Mucosa of descending colon (tissue), 3 donors: ENCODE measurements at regions not wholly inside any gene's neighbourhood (a gene's known extent, or its start where the extent isn't known, plus 50 kb on each side); places are given as distances from the start of the nearest gene placed in this dataset.

Experiments used
- ATAC-seq: fragments of 200-7000 bp; cut with Tn5 transposase; one replicate; pipeline ENCODE4 v1.9.1; 2020; ENCODE audit warnings: mild to moderate bottlenecking, moderate library complexity
- DNase-seq, 3 donors: peaks; one replicate each; pipeline ENCODE4 v3.0.0-alpha.2; 2020
- H3K36me3 ChIP-seq: fragments of 200-600 bp; one replicate; pipeline ENCODE4 v1.8.0; 2021; ENCODE audit warnings: low read depth, mild to moderate bottlenecking
- H3K4me1 ChIP-seq: fragments of 200-600 bp; one replicate; pipeline ENCODE4 v1.8.0; 2021; ENCODE audit warnings: low read depth, mild to moderate bottlenecking
- H3K4me3 ChIP-seq: fragments of 200-600 bp; one replicate; pipeline ENCODE4 v1.8.0; 2021; ENCODE audit warnings: mild to moderate bottlenecking
- H3K9me3 ChIP-seq: fragments of 200-600 bp; one replicate; pipeline ENCODE4 v1.8.0; 2021; ENCODE audit warnings: mild to moderate bottlenecking
- intact Hi-C, 2 donors: fragments of 100-400 bp; cut with DNase I in 1 of 2; cut with micrococcal nuclease in 1 of 2; formaldehyde crosslinking; loops; one replicate each; pipeline versions ENCODE4 v1.11.0 to v1.11.1; 2022; cut with DNase I, micrococcal nuclease
- TF ChIP-seq, protein P1 (sequence below): fragments of 200-600 bp; IDR thresholded peaks from one replicate; pipeline ENCODE4 v1.8.0; 2022; ENCODE audit warnings: antibody characterized with exemption, mild to moderate bottlenecking
- donor health status: DM: no; HTN: no; CAD: no; lungs with moderate emphysema.
- donor health status: DM: no; HTN: no; CAD: no.
- donor health status: DM: no; HTN: yes; CAD: no.

DNA sequence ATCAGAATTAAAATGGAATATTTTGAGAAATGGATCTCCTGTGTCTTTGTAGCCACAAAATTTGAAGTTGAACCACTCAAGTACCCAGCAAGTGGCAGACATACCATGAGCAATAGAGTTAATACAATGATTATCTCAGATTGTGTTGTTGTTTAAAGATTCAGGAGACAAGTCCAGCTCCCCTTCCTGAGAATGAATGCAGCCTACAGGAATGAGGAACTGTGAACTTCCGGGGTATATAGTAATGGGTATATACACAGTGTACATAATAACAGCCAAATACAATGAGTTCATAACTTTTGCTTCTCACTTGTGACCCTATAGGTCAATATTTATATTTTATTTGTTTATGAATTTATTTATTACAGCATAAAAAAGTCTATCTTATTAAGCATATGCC, 445.0 kb downstream of the SETD4 start:
- ATAC-seq = no peak
- no peaks in the 10 kb centered on the region for H3K36me3 ChIP-seq
- TF ChIP-seq, protein P1, sequence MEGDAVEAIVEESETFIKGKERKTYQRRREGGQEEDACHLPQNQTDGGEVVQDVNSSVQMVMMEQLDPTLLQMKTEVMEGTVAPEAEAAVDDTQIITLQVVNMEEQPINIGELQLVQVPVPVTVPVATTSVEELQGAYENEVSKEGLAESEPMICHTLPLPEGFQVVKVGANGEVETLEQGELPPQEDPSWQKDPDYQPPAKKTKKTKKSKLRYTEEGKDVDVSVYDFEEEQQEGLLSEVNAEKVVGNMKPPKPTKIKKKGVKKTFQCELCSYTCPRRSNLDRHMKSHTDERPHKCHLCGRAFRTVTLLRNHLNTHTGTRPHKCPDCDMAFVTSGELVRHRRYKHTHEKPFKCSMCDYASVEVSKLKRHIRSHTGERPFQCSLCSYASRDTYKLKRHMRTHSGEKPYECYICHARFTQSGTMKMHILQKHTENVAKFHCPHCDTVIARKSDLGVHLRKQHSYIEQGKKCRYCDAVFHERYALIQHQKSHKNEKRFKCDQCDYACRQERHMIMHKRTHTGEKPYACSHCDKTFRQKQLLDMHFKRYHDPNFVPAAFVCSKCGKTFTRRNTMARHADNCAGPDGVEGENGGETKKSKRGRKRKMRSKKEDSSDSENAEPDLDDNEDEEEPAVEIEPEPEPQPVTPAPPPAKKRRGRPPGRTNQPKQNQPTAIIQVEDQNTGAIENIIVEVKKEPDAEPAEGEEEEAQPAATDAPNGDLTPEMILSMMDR = no peak
- intact Hi-C loops = no loop called here
- H3K4me3 ChIP-seq = no peak overlapping the region
- H3K9me3 ChIP-seq = no peaks in the 10 kb centered on the region
- DNase-seq = no peak
- no peaks in the 10 kb centered on the region for H3K4me1 ChIP-seq

DNA sequence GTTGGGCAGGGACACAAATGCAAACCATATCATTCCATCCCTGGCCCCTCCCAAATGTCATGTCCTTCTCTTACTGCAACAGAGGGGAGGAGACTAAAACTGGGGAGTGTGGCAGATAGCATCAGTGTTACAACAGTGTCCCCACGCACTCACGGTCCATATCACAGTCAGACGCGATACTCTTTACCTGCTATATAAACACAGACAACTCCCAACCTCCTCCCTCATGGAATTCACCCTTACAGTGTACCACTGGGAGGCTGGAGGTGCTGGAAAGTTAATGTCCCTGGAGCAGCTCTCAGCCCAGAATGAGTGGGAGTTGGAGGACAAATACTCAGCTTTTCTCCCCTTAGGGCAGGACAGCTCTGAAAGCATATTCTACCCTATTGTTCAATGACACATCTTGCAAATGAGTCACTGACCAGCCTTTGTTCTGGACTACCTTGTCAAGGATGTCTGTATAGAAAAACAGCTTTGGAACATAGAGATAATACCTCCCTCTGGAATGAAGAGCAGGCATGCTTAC, 445.9 kb downstream of the SETD4 start:
- no peak for ATAC-seq
- TF ChIP-seq, protein P1 = no peak
- H3K4me1 ChIP-seq = no peaks in the 10 kb centered on the region
- no peaks in the 10 kb centered on the region for H3K36me3 ChIP-seq
- H3K9me3 ChIP-seq = no peaks in the 10 kb centered on the region
- DNase-seq = no peak
- intact Hi-C loops = no loop called here
- H3K4me3 ChIP-seq = no peak overlapping the region

DNA sequence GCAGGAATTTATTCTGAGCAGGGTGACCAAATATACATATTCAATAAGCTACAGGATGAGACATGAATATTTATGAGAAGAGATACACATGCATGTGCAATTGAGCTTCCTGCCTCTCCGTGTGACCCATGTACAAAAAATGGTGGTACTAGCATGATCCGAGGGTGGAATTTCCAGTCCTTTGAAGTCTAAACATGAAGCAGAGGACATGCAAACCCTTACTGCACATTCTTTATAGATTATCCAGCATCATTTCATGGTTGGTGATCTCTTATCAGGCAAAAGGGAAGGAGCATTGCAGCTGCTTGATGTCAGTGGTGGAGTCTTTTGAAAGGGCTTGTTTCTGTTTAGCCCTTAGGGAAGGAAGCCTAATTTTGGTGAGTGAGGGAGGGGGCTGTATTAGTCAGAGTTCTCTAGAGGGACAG, 448.6 kb downstream of the SETD4 start:
- no peak for DNase-seq

DNA sequence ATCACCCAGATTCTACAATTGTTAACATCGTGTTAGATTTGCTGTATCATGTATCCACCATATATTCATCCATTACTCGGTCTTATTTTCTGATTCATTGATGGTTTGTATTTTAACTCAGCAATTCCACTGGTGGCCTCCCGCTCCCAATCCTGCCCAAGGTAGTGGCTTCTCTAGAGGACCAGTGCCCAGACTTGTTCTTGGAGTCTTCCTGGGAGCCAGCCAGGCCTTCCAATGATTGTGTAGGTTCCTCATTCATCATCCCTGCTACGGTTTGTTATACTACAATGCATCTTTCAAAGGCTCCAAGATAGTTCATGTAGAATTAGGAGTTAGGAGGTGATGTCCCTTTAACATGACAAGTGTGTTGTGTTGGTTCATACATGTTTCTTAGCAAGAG, 451.1 kb downstream of the SETD4 start:
- Histone ChIP-seq H3K36me3 (no peaks in the 10 kb centered on the region), H3K9me3 (no peaks in the 10 kb centered on the region), H3K4me1 (no peaks in the 10 kb centered on the region), H3K4me3 (no peak overlapping the region)
- ATAC-seq (no peak), DNase-seq (no peak)
- TF ChIP-seq, protein P1 = no peak
- intact Hi-C loops = no loop called here

More for the DNA sequence above, 448.6 kb downstream of the SETD4 start:
- ATAC-seq = no peak
- TF ChIP-seq, protein P1 = no peak
- no peaks in the 10 kb centered on the region for H3K36me3 ChIP-seq
- intact Hi-C loops = no loop called here
- H3K4me1 ChIP-seq = no peaks in the 10 kb centered on the region
- H3K4me3 ChIP-seq = no peak overlapping the region
- no peaks in the 10 kb centered on the region for H3K9me3 ChIP-seq

DNA sequence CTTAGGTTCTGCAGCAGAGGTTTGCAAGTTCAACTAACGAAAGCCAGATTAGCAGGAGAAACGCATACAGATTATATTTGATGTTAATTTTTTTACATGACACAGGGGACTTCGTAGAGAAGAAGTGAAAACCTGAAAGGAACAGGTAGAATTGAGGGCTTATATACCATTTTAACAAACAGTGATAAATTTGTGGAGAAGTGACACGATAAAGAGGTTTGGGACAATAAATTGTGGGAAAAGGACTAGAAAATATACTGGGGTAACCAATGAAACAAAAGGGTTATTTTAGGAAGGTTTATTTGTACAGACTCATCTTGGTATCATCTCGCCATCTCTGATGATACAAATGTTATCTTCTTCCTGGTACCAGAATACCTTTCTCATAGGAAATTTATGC, 452.9 kb downstream of the SETD4 start:
- intact Hi-C loops = no loop called here
- no peaks in the 10 kb centered on the region for H3K4me1 ChIP-seq
- no peak overlapping the region for H3K4me3 ChIP-seq
- ATAC-seq (no peak), DNase-seq (no peak)
- TF ChIP-seq, protein P1 = no peak
- H3K36me3 ChIP-seq = no peaks in the 10 kb centered on the region
- no peaks in the 10 kb centered on the region for H3K9me3 ChIP-seq

DNA sequence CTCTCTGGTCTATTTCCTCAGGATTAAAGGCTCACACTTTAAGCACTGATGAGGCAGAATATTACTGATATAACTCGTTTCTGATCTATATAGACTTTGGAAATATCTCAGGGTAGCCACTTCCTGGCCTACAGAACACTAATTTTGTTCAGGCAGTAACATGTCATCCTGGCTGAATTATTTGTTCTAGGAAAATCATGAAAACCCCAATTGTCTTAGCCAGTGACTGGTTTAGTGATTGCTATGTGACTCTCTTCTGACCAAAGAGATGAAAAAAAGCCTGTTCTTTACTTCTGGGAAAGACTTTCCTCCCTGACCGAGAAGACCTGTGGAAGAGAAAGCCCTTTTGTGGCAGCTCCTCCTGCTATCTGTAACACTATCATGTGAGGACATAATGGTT, 453.7 kb downstream of the SETD4 start:
- ATAC-seq (no peak), DNase-seq (no peak)
- Histone ChIP-seq H3K4me3 (no peak overlapping the region), H3K36me3 (no peaks in the 10 kb centered on the region), H3K4me1 (no peaks in the 10 kb centered on the region), H3K9me3 (no peaks in the 10 kb centered on the region)
- intact Hi-C loops = no loop called here
- TF ChIP-seq, protein P1 = no peak
